Lung (tissue), 11 donors: ENCODE measurements at regions not wholly inside any gene's neighbourhood (a gene's known extent, or its start where the extent isn't known, plus 50 kb on each side); places are given as distances from the start of the nearest gene placed in this dataset.

Experiments
- ATAC-seq: fragments of 200-7000 bp; cut with Tn5 transposase; one replicate; pipeline ENCODE4 v1.9.1; 2020; ENCODE audit warnings: moderate number of reproducible peaks; ENCODE audit not compliant: insufficient read depth, low FRiP score
- DNase-seq, 3 donors: peaks; one replicate each; pipeline ENCODE4 v3.0.0-alpha.2; 2013 to 2017
- H3K27ac ChIP-seq, 2 donors: one replicate each; pipeline ENCODE4 v1.5.1; 2013; ENCODE audit warnings: mild to moderate bottlenecking in 2 of 2, moderate library complexity in 2 of 2, control low read depth in 1 of 2, inconsistent platforms in 1 of 2, low read depth in 1 of 2, low read length in 1 of 2
- H3K27me3 ChIP-seq, 3 donors: one replicate each; pipeline ENCODE4 v1.5.1; 2013; ENCODE audit warnings: low read length in 2 of 3; ENCODE audit not compliant: control insufficient read depth in 3 of 3, insufficient read depth in 3 of 3
- H3K36me3 ChIP-seq, 4 donors: one replicate each; pipeline ENCODE4 v1.5.1; 2013; ENCODE audit warnings: low read length in 4 of 4, mild to moderate bottlenecking in 1 of 4, moderate library complexity in 1 of 4; ENCODE audit not compliant: control insufficient read depth in 4 of 4, insufficient read depth in 4 of 4
- H3K4me1 ChIP-seq, 5 donors: one replicate each; pipeline ENCODE4 v1.5.1; 2013; ENCODE audit warnings: low read length in 5 of 5, mild to moderate bottlenecking in 2 of 5, moderate library complexity in 1 of 5; ENCODE audit not compliant: control insufficient read depth in 5 of 5, insufficient read depth in 5 of 5
- H3K4me3 ChIP-seq: one replicate; pipeline ENCODE4 v1.5.1; 2013; ENCODE audit warnings: mild to moderate bottlenecking, control low read depth, moderate library complexity
- H3K9ac ChIP-seq, 2 donors: one replicate each; pipeline ENCODE4 v1.5.1; 2013; ENCODE audit warnings: low read length in 2 of 2, control low read depth in 1 of 2; ENCODE audit not compliant: insufficient read depth in 1 of 2
- H3K9me3 ChIP-seq, 4 donors: one replicate each; pipeline ENCODE4 v1.5.1; 2013; ENCODE audit warnings: low read length in 3 of 4, mild to moderate bottlenecking in 1 of 4, moderate library complexity in 1 of 4; ENCODE audit not compliant: control insufficient read depth in 4 of 4, insufficient read depth in 3 of 4
- CTCF ChIP-seq: IDR thresholded peaks from 2 replicates; pipeline ENCODE4 v1.5.1; 2012; ENCODE audit warnings: mild to moderate bottlenecking; ENCODE audit errors: control extremely low read depth, extremely low read depth
- WGBS, 2 donors: extraction: QIAGEN DNeasy Blood & Tissue Kit; methylation state at CpG; one replicate each; pipeline ENCODE4 v1.1.7; 2013; 5-methylcytosine and 5-hydroxymethylcytosine counted together
- donor health status: control.
- donor health status: control.
- donor health status: Bipolar disorder and iron deficiency.
- donor health status: healthy.
- donor health status: DM: yes; HTN: yes; CAD: no.

- H3K9ac ChIP-seq: no peak overlapping the region
- H3K27ac ChIP-seq: no peak overlapping the region
- no peak overlapping the region for H3K4me3 ChIP-seq
- ATAC-seq: no peak
- H3K27me3 ChIP-seq: no peaks in the 10 kb centered on the region
- H3K4me1 ChIP-seq: no peaks in the 10 kb centered on the region
- H3K9me3 ChIP-seq: no peaks in the 10 kb centered on the region
- no peaks in the 10 kb centered on the region for H3K36me3 ChIP-seq
- no peak for DNase-seq
- TF ChIP-seq CTCF: no peak
These were observed 602.4 kb upstream of the ACVR2A start for GRCh38 chr2:147242445-147242844.

- no peak overlapping the region for H3K9ac ChIP-seq
- WGBS, 2 donors: 83 to 86% methylated on average over 2 of the region's 2 CpGs
- H3K27ac ChIP-seq: no peak overlapping the region
- no peaks in the 10 kb centered on the region for H3K9me3 ChIP-seq
- no peaks in the 10 kb centered on the region for H3K27me3 ChIP-seq
- peaks cover 0 to 6% (median 0%) of the 10 kb centered on the region in 5 donors for H3K4me1 ChIP-seq
- ATAC-seq (no peak), DNase-seq (no peak)
- TF ChIP-seq CTCF: no peak
- no peaks in the 10 kb centered on the region for H3K36me3 ChIP-seq
- H3K4me3 ChIP-seq: no peak overlapping the region
These were observed 608.2 kb upstream of the ACVR2A start for GRCh38 chr2:147236601-147237000.

GRCh38 chr2:147232225-147232669 is 612.6 kb upstream of the ACVR2A start:
- DNase-seq (peak in 1 of 3 donors; percentile 20), ATAC-seq (no peak)
- no peak overlapping the region for H3K4me3 ChIP-seq
- no peaks in the 10 kb centered on the region for H3K27me3 ChIP-seq
- no peak overlapping the region for H3K27ac ChIP-seq
- no peaks in the 10 kb centered on the region for H3K36me3 ChIP-seq
- no peak overlapping the region for H3K9ac ChIP-seq
- TF ChIP-seq CTCF: no peak
- no peaks in the 10 kb centered on the region for H3K9me3 ChIP-seq
- WGBS, 2 donors: 72 to 84% methylated on average over 3 of the region's 3 CpGs
- H3K4me1 ChIP-seq: peaks cover 0 to 6% (median 0%) of the 10 kb centered on the region in 5 donors

GRCh38 chr2:147231607-147232006 is 613.2 kb upstream of the ACVR2A start:
- WGBS, 2 donors: 86 to 95% methylated on average over 2 of the region's 2 CpGs
- TF ChIP-seq CTCF: no peak
- no peak overlapping the region for H3K9ac ChIP-seq
- no peaks in the 10 kb centered on the region for H3K9me3 ChIP-seq
- H3K27ac ChIP-seq: no peak overlapping the region
- H3K4me3 ChIP-seq: no peak overlapping the region
- H3K36me3 ChIP-seq: no peaks in the 10 kb centered on the region
- DNase-seq: no peak
- peaks cover 0 to 6% (median 0%) of the 10 kb centered on the region in 5 donors for H3K4me1 ChIP-seq
- ATAC-seq: no peak
- no peaks in the 10 kb centered on the region for H3K27me3 ChIP-seq
